KBM-7 (cell line): ENCODE measurements at regions not wholly inside any gene's neighbourhood (a gene's known extent, or its start where the extent isn't known, plus 50 kb on each side); places are given as distances from the start of the nearest gene placed in this dataset.

Experiments used
- DNase-seq: peaks from one replicate; pipeline ENCODE4 v3.0.0-alpha.2; 2015
- in situ Hi-C: fragments of 300-500 bp; cut with MboI; formaldehyde crosslinking; loops from 2 replicates; pipeline ENCODE4 v1.14.3; 2020; ENCODE audit warnings: low sequenced_read_pairs, low pct_unique_long_range_greater_than_20kb, mixed read lengths

DNA sequence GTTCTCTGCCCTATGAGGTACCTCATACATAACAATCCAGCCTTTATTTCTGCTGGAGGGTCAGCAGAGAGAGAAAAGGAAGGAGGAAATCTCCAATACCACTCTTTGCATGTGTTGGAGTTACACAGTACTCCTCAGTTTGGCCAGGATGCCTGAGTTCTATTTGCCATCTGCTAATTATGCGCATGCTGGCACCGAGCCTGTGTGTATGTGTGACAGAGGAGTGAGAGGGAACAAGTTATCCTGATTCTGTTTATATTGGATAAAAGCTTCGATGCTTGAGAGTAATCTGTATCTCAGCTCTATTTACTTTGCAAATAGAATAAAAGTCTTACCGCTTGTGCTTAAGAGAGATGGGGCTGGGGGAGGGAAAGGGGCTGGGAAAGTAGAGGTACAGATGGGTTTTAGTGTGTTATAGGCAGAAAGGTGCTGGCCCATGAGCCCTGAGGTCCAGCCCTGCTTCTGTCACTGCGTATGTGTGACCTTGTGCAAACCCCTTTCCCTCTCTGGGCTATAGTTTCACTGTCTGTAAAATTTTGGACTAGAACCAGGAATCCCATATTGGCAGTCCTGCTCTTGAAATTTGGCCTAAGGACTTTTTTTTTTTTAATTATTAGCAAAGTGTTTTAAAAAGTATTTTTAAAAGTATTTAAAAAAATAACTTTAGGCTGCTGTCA lies 54.5 kb upstream of the PLXNA2 start:
- no peak for DNase-seq
- in situ Hi-C loops, result no loop called here

DNA sequence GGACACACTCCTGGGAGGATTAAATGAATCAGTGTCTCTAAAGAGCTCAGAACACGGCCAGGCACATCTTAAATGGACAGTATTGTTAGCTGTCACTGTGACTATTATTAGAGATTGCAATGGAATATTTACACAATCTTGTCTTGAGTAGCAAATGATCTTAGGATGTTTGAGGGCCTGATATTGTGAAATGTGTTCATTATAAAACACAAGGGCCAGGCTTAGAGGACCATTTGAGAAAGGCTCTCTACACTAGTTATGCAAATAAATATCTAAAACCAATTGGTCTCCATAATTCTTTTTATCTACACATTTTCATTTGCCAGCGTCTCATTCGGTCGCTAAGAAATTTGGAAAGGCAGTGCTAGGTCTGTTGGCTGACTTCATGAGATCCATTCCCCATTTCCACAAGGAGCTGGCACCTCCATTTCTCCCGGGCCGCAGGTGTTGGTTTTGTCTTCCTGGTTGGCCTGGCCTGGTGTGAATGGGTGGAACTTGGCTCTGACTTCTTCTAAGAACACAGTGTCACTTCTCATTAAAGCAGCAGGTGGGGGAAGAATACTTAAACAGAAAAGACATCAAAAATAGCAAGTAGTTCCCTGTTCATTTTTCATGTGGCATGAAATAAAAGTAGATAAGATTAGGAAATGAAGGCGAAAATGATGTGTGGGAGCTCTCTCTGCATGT lies 56.0 kb upstream of the PLXNA2 start:
- in situ Hi-C loops, result no loop called here
- DNase-seq, result no peak

DNA sequence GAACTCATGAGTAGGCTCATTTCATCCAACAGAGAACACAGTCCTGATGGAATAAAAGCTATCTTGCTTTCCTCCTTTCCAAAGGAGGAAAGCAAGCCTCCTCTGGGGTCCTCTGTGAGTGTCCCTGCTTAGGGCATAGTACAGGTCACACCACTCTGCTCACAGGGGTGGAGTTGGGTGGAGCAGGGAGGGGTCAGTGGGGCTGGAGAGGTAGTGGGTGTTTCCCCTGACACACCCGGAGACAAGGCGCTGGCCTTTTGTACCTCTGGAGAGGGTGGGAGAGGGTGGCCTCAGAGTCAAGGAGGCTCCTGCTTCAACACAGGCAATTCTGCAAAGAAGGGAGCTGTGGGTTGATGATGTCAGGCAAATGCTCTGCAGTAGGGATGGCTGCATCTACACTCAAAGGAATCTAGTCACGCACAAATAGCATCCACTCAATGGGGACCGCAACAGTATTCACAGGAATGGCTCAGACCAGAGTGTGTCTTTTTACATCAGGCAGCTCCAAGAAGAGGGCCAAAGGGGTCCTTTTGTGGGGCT lies 58.6 kb upstream of the PLXNA2 start:
- DNase-seq, result no peak
- in situ Hi-C loops, result no loop called here

DNA sequence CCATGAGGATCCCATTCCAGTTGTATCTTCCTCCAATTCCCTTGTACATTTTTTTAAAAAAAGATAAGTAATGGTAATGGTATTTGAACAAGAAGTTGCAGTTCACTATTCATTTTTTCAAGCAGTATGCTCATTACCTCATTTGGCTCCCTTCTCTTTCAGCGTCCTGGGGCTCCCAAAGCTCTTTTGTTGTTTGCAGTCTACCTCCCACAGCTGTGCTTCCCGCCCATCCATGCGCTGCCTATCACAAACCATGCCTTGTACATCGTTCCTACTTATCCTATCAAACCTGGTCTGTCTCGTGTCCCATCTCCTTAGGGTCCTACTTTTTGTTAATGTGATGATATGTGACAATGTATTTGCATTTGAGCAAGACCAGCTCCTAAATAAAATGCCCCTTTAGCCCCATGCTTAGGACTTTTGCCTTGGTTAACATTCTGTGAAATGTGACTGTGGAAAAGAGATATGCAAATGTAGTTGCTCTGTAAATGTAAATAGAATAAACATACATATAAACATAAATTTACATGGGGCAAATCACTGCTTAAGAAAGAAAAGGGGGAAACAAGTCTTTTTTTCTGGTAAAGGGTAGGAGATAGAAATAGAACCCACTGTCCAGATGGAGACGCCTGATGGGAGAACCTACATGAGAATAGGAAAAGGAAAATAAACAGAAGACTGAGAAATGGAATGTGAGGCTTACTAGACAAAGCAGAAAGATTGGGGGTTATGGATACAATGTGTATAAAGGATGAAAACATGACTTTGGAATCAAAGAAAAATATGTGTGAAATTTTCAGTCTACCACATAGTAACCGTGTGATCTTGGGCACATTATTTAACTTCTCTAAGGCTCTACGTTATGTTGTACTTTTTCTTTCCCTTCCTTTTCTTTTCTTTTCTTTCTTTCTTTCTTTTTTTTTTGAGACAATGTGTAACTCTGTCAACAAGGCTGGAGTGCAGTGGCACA lies 59.8 kb upstream of the PLXNA2 start:
- DNase-seq, result no peak
- in situ Hi-C loops, result no loop called here

DNA sequence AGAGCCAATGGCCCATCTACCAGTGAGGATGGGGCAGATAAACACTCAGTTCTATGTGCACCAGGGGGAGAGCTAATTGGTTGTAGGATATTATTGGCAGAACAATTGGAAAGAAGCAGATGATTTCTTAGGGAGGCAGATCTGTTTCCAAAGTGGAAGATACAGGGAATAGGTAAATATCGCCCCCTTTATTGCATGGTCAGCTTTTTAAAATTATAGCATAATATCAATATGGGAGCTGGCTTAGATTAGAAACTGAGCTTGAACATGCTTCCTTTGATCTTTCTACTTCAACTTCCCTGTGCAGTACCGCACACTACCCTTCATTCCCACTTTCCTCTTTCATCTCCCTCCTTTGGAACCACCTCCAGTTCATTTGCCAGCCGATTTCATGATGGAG lies 64.0 kb upstream of the PLXNA2 start:
- in situ Hi-C loops, result no loop called here
- DNase-seq, result no peak

DNA sequence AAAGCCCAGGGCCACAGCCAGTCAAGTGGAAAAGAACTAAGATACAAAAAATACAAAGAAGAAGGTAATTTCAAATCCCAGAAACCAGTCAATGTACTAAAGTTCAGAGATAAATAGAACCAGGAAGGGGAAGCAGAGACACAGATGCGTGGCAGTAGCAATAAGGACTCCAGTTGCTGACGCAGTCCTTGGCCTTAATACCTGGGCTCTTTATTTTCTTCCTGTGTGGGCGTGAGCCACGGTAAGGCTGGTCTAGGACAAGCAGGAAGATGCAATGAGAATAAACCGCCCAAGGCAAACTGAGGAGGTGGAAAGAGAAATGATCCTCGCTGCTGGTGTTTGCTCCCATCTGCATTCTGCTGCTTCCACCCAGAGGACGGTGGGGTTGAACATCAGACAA lies 65.6 kb upstream of the PLXNA2 start:
- no peak for DNase-seq
- in situ Hi-C loops, result no loop called here

DNA sequence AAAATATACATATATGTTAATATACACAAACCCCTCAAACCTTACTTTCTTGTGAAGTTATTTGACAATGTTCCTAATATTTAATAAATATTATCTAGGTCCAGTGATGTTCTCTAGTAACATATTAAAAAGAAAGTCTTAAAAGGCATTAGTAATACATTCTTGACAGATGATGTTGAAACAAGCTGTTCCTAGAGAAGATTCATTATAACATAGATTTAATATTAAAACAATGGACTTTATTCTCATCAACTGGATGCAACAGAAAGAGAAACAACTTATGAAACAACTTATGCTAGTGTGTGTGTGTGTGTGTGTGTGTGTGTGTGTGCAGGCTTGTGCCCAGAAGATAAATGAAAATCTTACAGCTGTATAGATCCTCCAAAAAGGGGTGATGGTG lies 68.5 kb upstream of the PLXNA2 start:
- in situ Hi-C loops, result no loop called here
- no peak for DNase-seq

DNA sequence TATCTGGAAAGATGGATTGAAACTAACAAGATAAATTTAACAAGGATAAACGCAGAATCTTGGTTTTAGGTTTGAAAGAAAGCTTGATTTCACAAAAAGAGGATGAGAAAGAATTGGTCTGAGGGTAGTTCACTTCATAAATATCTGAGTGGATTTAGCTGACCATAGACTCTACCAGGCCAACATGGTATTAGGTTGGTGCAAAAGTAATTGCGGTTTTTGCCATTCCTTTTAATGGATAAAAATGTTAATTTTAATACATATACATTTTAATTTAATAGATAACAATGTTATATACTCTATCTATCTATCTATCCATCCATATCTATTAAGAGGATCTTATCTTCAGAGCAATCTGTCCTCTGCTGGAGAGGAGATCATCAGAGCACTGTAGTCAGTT lies 70.2 kb upstream of the PLXNA2 start:
- DNase-seq, result no peak
- in situ Hi-C loops, result no loop called here

DNA sequence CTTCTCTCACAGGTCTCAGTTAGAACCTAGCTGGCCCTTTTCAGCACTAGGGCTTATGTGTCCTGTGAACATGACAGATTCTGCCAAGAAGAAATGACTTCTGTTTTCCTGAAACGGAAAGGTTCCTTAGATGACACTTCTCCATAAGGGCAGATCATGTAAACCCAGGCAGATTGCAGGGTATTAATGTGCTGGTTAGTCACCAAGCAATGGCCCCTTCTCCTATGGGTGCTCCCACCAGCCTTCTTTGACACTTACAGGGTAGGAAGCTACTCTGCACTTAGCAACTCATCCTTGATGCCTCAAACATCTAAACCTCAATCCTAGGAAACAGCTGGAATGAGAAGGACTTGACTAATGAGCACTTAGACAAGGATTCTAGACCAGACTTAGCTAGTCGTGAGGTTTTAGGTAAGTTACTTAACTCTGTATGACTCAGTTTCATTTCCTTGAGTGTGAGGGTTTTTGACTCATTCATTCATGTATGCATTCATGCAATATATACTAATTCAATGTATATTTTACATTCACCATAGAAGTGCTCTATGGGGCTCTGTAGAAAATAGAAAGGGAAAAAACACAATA lies 74.1 kb upstream of the PLXNA2 start:
- in situ Hi-C loops, result no loop called here
- DNase-seq, result no peak

DNA sequence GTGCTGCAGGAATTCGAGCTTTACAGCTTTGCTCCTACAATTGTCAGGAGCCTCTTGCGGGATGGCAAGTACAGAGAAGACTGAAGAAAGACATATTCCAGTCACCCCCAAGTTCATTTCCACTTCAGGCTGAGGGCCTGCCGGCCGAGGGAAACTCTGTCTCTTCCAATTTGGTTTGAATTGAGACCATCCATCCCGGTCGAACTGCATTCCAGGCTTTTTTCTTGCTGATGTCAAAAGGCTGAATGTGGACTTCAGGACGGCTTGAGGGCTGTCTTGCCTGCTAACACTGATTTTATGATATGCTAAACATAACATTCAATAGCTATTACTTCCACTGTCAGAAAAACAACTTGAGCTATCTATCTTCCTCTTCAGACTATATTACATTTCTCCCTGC lies 79.8 kb upstream of the PLXNA2 start:
- in situ Hi-C loops, result no loop called here
- no peak for DNase-seq

DNA sequence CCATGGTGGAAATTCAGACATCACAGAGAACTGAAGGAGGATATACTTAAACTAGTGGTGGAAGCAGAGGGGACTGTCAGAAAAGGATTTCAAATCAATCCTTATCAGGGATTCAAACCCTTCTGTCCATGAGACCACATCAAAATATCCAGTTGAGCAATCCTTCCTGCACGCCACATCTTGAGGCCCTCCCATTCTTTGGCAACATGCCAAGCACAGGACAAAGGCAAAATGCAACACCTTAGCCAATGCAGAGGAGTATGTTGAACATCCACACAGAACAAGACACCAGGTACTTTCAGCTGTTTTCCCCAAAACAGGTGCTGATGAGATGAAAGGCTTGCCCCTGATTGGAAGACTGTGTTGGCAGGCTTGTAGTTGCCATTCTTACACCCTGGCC lies 81.8 kb upstream of the PLXNA2 start:
- no peak for DNase-seq
- in situ Hi-C loops, result no loop called here

DNA sequence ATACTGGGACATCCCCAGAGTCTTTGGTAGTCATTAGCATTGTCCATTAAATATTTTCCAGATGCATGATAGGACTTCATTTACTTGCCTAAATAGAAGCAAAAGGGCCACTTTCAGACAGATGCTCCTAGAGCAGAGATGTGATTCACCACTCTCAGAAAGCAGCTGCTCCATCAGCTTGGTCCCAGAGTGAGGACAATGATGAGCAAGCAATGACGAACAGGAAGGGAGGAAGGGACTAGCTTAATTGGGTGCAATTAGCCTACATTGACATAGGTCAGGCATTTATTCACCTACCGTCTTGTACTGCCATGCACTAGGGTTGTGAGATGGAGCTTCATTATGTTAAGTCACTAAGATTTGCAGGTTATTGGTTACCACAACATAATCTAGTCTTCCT lies 85.1 kb upstream of the PLXNA2 start:
- in situ Hi-C loops, result no loop called here
- no peak for DNase-seq

DNA sequence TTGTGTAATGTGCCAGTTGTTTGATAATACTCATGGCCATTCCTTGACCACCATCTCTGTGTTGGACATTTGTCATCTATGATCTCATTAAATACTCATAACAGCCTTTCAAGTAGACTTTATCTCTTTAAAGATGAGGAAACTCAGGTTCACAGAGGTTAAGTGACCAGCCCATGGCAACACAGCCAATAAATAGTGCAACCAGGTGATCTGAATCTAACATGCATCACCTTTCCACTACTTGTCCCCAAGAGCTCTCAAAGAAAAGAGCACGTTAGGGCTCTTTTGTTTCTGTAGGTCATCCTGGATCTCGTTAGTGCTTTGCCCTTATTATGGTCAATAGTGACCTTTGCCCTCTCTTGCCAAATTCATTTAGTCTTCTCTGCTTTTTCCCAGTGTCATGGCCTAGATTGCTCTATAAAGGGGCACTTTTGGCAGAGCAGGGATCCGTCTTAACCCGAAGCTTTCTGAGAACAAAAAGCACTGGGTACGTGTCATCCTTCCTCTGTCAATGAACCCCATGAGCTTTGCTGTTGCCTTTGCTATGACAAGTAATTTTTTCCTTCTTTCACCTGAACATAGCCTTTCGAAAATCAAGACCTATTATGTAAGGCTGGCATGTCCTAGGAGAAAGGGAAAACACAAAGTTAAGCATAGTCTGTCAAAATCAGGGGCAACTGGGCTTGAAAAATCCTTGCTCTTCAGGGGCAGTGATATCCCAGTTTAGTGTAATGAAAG lies 88.0 kb upstream of the PLXNA2 start:
- no peak for DNase-seq
- in situ Hi-C loops, result no loop called here

DNA sequence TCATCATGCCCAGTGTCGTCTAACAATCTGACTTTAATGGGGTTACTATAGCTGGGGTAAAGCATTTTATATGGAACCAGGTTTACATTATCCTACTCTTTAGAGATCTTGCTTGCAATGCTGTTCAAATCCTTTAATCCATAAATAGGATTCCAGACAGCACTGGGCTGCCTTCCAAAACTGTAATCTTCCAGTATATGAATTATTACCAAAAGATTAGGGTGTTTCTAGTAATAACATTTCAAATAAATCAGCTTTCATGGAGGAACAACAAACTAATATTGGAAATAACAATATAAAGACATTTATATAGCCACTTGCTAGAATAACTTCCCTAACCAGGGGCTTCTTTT lies 88.6 kb upstream of the PLXNA2 start:
- no peak for DNase-seq
- in situ Hi-C loops, result no loop called here

DNA sequence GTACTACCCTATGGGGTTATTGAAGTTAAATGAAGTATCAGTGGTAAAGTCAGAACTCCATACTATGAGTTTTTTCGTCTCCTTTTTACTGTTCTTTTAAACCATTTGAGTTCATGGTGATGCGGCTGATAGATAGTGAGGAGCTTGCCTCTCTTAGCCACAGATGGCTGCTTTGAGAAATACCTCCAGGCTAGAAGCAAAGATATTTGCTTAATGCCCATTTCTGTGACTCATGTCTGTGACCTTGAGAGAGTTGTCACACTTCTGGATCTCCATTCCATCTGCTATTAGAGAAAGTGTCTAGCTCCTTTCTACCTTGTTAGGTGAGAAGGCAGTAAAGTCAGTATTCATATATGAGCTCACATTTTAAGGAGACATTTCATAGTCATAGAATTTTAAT lies 89.5 kb upstream of the PLXNA2 start:
- in situ Hi-C loops, result no loop called here
- DNase-seq, result no peak

DNA sequence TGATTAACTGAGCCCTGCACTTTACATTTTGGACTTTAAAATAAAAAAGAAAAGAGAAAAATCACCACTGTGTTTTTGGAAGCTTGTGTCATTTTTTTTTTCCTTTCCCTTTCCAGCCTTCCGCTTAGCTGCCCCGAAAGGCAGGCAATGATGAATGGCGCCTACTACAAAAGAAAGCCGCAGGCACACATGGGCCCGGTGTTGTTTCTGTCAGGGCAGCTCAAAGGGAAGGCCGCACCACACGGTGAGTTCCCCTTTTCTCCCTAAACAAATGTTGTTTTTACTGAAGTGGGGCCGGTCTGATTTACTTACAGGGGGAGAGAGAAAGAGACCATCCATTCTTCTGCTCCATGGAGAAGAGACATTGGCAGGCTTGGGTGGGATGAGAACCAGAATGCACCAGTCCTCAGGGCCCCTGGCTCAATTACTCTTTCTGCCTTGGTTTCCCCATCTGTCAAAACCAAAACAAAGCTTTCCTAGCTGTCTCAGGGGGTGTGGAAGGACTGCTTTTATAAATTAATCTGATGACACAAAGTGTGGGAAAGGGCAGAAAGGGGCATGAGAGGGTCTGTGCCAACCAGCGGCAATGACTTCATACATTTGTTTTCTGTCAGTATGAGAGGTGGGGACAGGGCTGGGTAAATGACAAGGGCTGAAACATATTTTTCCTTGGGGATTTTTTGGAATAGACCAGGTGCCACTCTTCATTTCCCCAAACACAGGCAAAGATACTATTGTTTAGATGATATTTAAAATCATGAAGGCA lies 91.4 kb upstream of the PLXNA2 start:
- no peak for DNase-seq
- in situ Hi-C loops, result no loop called here

DNA sequence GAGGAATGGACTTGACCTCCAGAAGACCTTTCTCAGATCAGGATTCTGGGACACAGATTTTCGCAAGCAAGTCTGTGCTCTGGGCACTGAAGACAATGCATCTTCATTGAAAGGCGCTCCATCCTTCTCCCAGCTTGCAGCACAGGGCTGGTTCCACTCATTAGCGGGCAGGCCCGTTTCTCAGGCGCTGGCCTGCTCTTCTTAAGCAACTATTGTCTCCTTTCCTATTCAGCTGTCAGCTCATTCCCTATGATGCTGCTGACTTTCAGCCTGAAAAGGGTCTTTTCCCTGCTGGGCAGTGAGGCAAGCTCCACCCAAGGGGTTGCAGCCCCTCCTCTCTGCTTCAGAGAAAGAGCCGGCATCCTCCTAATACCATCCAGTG lies 91.9 kb upstream of the PLXNA2 start:
- in situ Hi-C loops, result no loop called here
- DNase-seq, result no peak

DNA sequence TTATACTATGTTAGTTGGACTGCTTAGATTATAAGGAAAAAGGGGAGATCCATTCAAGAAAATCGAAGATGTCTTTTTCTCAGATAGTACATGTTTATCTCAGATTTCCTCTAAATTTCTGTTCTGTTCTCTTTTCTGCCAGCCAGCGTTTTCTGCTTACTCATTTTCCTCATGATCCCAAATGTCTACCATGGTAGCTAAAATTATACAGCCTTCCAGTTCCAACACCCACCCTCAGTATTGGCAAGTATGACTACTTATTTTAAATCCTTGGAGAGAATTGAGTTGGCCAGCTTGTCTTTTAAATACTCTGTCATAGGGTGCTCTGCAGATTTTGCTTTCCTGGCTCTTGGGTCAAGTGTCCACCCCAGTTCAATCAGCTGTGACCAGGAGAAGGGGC lies 95.7 kb upstream of the PLXNA2 start:
- in situ Hi-C loops, result no loop called here
- no peak for DNase-seq
